HUDEP-2 (cell line): ENCODE measurements at regions not wholly inside any gene's neighbourhood (a gene's known extent, or its start where the extent isn't known, plus 50 kb on each side); places are given as distances from the start of the nearest gene placed in this dataset.

Source experiments
- DNase-seq, 76 experiments: peaks; one replicate each; lab custom pipeline; 2025; ENCODE audit not compliant: unreplicated experiment in 76 of 76; lab: John Stamatoyannopoulos, UW

DNA sequence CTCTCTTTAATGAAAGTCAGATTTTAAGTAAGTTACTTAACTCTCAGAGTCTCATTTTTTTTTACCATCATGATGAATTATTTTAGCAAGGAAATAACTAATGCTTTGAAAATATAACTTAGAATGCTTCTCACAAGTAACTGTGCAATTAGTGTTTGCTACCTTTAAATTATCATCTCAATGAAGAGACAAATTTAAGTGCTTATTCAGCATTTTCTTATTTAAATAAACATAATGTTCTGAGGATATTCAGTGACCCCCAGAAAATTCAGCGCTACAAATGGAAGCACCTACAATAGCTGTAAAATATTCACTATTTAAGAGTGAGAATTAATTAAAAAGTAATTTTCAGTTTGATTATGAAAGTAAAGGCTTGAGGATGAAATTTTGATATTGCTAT is 527.2 kb downstream of the SLITRK1 start:
- no peak for DNase-seq

DNA sequence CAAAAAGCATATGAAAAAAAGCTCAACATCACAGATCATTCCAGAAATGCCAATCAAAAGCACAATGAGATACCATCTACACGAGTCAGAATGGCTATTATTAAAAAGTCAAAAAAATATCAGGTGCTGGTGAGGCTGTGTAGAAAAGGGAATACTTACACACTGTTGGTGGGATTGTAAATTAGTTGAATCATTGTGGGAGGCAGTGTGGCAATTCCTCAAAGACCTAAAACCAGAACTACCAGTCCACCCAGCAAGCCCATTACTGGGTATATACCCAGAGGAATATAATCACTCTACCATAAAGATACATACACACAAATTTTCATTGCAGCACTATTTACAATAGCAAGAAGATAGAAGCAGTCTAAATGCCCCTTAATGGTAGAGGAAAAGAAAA is 529.9 kb downstream of the SLITRK1 start:
- no peak for DNase-seq

DNA sequence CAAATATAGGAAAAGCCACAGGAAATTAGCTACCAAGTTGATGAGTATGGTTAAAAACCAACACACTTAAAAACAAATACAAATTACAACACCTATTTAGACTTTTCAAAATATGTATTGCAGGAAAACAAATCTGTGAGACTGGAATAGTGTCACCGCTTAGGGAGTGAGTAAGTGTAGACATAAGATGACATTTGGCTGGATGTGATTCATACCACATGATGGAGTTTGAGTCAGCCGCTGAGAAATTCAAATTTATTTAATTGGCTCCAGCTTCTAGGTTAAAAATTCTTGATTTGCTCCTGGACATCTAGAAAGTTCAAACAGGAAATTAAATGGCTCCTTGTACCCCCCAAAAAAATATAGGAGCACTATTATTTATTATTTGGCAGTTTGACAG is 531.7 kb downstream of the SLITRK1 start:
- DNase-seq, result no peak

DNA sequence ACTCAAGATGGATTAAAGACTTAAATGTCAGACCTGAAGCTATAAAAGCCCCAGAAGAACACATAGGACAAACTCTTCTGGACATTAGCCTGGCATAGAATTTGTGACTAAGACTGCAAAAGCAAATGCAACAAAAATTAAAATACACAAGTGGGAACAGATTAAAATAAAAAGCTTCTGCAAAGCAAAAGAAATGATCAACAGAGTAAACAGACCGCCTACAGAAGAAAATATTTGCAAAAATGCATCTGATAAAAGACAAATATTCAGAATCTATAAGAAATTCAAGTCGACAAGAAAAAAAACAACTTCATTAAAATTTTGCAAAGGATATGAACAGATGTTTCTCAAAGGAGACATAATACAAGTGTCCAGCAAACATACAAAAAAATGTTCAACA is 537.8 kb downstream of the SLITRK1 start:
- DNase-seq, result no peak

DNA sequence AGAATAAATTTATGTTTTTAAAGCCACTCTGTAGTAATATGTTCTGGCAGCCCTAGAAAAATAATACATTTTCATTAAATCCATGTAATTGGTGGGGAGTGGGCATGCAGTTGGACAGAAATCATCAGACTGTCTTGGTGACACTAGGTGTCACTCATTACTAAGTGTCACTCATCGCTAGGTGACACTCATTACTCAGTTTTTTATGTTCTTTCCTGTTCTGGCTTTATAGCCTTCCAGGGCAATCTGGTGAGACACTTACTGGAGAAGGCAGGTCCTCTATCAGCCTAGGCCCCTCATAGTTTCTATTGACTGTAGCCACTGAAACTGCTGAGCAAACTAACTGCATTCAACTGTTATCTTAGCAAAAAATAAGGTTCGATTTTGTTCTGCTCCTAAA is 542.1 kb downstream of the SLITRK1 start:
- DNase-seq, result no peak

DNA sequence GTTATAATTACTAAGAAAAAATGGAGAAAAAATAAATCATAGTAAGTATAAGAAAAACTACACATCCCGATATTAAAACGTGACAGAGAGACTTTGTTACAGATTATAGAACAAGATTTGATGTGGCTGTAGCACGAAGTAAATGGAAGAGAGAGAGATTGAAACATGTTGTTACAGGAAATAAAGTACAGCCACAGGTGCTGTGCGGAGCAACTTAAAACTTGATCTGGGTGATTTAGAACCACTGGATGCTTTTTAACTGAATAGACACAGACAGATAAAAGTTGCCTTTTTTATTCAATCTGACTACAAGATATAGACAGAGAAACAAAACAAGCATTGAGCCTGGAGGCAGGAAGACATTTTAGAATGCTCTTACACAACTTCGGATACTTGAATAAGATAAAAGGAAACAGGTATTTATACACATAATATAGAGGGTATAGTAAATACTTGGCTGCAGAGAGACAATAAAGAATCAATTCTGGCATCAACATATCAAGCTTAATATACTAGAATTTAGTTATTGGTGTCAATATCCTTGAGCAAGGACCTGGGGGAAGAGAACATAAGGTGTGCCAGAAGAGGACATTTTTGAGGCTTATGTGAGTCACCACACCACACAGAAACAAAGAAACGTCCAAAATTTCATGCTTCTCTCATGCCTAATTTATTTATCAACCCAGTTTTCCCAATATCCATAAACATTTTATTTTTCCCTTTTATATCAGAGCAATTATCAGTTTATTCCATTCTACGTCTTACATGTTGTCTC is 548.5 kb downstream of the SLITRK1 start:
- no peak for DNase-seq

DNA sequence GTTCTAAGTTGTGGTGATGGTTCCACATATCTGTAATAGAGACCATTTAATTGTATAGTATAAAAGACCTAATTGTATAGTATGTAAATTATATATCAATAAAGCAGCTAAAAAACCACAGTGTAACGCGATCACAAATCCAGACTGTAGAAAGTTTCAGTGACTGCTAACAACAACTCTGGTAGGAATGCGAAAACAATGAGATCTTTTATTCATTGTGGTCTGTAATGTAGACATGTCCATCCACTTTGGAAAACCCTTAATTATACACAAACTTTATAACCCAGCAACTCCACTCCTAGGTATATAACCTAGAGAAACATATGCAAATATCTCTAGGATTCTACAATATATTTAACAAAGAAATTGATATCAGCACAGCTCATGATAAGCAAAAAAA is 549.5 kb downstream of the SLITRK1 start:
- DNase-seq, result no peak

DNA sequence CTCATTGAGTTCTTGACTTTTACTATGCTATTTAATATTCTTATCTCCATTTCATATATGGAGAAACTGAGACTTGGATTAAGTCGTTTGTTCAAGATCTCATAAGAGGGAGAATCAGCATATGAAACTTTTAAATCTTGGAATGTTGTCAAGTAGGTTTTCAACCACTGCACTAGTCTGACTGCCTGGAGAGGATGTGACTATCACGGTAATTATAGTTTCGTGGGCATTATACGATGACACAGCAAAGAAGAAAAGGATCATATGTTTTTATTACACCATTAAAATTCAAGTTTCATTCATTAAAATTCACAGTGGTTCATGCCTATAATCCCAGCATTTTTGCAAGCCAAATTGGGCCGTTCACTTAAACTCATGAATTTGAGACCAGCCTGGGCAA is 555.2 kb downstream of the SLITRK1 start:
- DNase-seq, result no peak

DNA sequence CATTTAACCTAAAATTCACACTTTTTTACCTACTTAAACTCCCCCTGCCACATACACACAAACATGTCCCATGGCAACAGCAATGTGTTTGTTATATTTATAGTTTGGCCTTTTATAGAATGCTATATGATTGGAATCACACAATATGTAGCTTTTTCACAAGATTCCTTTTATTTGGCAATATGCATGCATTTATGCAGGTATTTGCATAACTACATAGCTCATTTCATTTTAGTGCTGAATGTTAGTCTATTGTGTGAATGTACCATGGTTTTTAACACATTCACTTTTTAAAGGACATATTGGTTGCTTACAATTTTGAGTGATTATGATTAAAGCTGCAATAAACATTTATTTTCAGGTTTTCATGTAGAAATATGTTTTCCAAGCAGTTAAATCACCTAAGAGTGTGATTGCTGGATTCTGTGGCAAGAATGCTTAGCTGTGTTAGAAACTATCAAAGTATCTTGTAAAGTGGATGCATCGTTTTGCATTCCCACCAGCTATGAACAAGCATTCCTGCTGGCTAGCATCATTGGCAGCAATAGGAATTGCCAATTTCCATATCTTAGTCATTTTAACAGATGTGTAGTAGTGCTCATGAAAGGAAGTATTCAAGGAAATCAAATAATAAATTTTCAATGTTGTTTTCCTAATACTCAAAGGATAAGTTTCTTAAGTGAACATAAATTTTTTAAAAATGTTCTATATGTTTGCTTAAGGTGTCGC is 557.0 kb downstream of the SLITRK1 start:
- DNase-seq, result no peak

DNA sequence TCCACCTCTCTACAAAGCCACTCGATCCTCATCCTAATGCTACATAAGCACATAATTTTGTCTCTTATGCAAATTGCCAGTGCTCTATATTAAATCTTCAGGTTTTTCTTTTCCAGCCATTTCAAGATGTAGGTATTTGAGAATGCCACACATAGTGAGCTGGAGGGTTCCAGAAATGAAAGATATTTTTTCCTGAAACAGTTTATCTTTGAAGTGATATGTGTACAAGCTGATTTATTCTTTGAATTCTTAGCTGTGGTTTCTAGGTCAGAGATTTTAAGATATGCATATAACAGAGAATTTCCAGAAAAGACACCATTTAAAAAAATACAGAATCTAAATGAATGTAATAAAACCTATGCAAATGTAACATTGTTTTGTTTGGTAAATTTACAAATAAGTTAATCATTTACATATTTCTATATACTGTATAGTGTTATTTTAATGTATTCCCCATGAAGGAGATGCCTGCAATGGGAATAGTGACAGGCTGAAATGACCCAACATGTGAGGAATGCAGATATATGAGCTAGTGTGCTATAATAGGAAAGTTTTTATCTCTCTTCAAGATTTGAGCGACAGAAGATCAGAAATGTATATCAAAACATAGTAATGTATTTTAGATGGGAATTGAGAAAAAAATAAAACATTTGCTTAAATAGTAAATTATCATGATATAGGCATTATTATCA is 570.2 kb downstream of the SLITRK1 start:
- no peak for DNase-seq

DNA sequence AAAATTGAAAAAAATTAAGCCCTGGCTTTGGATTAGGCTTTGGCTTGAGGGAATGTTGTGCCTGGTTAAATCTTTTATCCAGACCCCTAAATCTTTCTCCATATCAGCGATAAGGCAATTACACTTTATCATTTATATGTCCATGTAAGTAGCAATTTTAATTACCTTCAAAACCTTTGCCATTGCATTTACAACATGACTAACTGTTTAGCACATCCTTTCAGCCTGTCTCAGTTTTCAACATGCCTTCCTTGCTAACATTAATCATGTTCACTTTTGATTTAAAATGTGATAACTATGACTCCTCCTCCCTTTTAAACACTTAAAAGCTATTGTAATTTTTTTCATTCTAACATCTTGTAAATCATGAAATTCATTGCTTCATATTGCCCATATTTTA is 583.7 kb downstream of the SLITRK1 start:
- no peak for DNase-seq

DNA sequence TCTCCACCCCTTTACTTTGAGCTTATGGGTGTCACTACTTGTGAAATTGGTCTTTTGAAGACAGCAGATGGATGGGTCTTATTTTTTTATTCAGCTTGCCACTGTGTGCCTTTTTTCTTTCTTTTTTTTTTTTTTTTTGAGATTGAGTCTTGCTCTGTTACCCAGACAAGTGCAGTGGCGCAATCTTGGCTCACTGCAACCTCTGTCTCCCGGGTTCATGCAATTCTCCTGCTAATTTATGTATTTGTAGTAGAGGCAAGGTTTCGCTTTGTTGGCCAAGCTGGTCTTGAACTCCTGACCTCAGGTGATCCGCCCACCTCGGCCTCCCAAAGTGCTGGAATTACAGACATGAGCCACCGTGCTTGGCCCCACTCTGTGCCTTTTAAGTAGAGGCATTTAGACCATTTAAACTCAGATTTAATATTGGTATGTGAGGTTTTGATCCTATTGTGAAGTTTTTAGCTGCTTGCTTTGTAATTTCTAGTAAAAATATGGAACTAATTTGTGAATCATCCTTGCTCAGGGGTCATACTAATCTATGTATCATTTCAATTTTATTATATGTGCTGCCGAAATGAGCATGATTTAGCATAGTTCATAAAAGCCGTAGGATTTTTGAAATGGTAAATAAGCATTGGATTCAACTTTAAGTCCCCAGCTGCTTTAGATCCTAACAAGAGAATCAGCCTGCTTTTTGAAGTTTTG is 584.5 kb downstream of the SLITRK1 start:
- no peak for DNase-seq

DNA sequence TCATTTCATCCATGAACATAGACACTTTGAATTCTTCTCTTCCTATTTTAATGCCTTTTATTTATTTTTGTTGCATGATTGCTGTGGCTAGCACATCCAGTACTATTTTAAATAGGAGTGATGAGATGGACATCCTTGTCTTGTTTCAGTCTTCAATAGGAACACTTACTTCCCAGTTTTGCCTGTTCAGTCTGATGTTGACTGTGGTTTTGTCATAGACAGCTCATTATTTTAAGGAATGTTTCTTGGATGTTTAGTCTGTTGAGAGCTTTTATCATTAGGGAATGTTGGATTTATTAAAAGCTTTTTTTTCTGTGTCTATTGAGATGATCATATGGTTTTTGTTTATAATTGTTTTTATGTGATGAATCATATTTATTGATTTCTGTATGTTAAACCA is 586.6 kb downstream of the SLITRK1 start:
- no peak for DNase-seq

DNA sequence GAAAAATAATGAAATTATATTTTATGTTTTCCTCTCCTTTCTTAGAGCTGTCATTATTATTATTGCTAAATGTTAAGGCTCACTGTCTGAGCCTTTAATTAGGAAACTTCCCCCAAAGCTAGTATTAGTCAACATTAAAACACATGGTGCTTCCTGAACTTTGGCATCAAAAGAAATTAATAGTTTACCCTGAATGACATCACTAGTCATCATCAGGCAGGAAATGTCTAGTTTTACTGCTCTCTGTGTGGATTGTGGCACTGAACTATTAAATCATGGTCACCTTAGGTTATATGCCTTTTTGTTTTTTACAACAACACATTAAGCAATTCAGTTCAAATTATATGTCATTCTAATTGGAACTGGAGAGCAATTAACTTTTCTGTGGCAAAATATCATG is 595.5 kb downstream of the SLITRK1 start:
- DNase-seq, result no peak

DNA sequence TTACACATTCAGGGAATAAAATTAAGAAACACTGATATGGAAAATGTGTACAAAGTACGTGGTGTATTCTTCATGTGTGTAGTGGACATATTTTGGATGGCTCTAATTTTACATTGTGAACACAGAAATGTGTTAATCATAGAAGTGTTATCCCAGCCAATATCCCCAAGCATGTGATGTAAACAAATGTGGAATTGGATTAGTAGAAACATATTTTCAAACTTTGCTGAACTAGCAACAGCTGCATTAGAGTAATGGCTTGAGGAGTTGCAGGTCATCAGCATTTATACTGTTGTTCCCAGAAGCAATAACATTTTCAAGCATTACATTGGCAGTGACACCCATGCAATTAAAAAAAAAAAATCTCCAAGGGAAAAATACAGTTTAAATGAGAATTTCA is 600.6 kb downstream of the SLITRK1 start:
- DNase-seq, result no peak

DNA sequence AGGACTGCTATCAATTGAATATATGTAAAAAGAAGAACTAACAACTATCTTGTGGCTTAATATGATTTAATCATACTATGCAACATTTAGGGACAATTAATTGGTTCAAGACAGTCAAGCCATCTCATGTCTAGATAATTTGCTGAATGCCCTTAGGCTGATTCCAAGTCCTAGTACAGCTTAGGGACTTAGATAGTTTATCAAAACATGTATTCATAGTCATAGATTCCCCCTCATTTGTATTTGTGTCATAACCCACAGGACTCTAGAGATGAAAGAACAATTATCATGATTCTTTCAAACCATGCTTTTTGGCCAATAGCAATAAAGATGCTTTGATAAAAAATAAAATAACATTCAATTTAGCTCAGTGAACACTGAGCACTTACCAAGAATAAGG is 607.6 kb downstream of the SLITRK1 start:
- DNase-seq, result no peak

DNA sequence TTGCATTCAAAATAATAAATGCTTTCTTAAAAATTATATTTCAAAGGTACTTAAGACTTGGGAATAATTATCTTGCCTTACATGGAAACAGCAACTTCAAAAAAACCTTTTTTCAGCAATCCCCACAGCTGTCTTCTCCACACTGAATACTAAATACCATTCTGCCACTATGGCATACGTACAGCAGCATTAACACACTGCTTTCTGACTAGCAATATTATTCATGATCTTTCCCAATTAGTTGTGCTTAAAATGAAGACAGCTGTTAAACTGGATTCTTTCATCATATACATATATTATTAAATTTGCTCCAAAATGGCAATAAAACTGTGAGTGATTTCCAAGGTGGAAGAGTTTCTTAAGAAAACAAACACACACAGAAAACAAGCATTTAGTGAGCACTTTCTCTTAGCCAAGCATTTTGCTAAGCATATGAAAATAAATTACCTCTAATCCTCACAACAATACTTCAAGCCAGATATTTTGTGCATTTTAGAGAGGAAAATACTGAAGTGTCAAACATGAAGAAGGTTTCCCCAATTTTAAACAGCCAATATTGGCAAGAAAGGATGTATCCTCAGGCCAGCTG is 609.5 kb downstream of the SLITRK1 start:
- DNase-seq, result no peak

DNA sequence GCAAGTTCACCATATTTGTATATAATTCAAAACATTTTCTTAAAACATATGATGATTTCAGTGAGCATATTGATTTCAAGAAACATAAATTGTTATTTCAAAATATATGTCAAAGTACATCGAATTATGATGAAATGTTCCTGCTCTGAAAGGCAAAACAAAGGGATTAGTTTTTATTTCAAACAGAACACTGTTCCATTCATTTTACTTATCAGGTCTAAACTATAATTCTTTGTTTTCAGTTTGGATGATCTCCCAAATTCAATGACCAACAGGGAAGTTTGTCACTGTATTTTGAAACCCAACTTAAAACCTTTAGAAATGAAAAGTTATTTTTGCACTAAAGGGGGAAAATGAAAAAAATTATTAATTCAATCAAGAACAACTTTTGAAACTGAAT is 610.2 kb downstream of the SLITRK1 start:
- no peak for DNase-seq

DNA sequence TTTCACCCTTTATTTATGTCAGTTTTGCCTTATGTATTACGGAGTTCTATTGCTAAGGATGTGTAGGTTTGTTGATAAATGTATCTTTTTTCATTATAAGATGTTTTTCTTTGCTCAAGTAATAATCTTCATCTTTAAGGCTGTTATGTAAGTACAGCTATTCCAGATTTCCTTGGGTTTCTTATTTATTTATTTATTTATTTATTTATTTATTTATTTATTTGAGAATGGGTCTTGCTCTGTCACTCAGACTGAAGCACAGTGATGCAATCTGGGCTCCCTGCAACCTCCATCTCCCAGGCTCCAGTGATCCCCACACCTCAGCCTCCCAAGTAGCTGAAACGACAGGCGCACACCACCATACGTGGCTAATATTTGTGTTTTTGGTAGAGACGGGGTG is 617.0 kb downstream of the SLITRK1 start:
- DNase-seq, result no peak

DNA sequence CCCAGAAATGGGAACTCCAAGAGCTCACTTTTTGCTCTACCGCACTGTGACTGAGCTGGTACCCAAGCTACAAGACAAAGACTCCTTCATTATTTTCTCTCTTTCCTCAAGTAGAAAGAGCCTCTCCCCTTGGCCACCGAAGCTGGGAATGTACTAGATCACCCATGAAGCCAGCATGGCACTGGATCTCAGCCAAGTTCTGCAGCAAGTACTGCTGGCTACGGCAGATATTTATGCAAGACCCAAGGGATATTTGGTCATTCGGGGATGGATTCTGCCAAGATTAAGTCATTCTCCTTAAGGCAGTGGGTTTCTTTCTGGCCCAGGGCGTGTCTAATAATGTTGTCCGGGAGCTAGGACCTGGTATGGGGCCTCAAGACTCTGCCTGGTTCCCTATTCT is 633.5 kb downstream of the SLITRK1 start:
- DNase-seq, result no peak

DNA sequence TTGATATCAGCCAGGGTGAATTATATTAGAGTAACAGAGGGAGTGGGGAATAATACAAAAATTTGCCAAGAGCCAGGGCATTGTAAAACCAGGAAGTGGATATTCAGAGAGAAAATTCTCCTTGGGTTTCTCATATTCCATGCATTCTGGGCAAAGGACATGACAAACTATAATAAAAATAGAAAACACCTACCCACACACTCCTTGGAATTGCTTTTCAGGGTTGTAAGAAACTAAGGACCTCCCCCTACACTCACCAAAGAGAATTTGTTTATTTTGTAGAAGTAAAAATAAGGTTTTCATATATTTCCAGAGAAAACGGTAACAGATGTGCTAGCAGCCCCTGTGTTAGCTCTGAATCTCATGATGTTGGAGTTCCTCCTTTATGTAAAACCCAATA is 649.6 kb downstream of the SLITRK1 start:
- no peak for DNase-seq
